ENCODE measurements at regions not wholly inside any gene's neighbourhood (a gene's known extent, or its start where the extent isn't known, plus 50 kb on each side); places are given as distances from the start of the nearest gene placed in this dataset.
A peak's percentile ranks its signal among the peaks of the same experiment; 100 is the strongest.
"Not testable (repeated sequence)": the region's sequence is repeated elsewhere in the genome, so short reads cannot be mapped to it uniquely, and the experiment has no call there.

DNA sequence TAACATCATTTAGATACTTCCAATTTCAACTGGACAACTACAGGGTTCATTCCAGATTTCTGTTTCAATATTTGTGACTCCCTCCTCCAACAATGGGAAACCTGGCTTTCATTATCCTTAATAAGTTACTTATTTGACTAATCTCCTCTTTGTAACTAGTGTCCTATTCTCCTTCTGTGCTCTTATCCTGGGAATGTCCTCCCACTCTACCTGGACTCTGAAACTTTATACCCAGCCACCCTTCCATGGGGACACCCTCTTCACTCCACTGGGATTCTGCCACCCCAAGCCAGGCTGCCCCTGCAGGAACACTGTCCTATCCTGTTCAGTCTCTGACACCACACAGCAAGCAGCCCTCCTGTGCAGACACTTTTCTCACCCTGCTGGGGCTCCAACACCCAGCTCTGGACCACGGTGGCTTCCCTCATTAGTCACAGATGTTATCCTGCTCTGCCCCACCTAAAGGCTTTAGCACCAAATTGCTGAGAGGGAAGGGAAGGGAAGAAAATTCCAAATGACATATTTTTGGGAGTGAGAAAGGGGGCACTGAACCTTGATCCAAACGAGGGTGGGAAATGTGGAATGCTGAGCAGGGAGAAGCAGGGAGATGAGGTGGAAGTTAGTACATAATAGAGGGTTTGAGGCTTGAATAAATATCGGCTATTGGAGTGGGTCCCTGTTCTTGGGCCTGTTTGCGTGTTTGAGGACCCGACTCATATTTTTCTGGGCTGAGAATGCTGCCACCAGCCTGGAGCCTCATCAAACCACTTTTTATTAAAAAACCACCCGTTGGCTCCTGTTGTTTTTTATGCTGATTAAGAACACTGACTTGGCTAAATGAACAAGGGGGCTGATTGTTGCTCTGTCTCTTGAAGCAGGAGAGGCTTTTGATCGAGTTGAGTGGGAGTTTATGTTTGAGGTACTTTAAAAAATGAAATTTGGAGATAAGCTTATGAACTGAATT, 54.0 kb upstream of the AKIRIN2 start:
- peak; percentile 15 for DNase-seq

DNA sequence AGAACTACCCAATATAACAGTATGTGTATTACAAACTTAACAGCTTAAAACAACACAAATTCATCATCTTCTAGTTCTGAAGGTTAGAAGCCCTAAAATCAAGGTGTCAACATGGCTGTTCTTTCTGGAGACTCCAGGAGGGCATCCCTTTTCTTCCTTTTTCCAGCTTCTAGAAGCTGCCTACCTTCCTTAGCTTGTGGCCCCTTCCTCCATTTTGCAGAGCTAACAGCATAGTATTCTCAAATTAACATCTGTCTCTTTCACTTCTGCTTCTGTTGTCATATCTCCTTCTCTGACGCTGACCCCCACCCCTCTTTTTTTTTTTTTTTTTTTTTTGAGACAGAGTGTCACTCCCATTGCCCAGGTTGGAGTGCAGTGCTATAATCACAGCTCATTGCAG, 52.8 kb upstream of the AKIRIN2 start:
- DNase-seq, result no peak

GRCh38 chr6:87753131-87753685, 51.2 kb upstream of the AKIRIN2 start:
- DNase-seq, result no peak

DNA sequence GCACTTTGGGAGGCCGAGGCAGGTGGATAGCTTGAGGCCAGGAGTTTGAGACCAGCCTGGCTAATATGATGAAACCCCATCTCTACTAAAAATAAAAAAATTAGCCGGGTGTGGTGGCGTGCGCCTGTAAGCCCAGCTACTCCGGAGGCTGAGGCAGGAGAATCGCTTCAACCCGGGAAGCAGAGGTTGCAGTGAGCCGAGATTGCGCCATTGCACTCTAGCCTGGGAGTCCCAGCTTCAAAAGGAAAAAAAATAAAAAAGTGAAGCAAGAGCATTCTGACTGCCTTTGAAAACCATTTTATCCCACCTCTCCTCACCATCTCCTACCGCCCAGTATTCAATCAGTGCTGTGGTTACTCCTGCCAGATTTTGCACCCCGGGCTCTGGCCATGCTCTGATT, 50.5 kb upstream of the AKIRIN2 start:
- not testable (repeated sequence) for DNase-seq
